ENCODE measurements at regions not wholly inside any gene's neighbourhood (a gene's known extent, or its start where the extent isn't known, plus 50 kb on each side); places are given as distances from the start of the nearest gene placed in this dataset.

- TF ChIP-seq CTCF (IDR thresholded peaks at IDR 0.05) (no peak), POLR2A (IDR thresholded peaks at IDR 0.05) (no peak)
These were observed 358.2 kb upstream of the NPVF start for GRCh38 chr7:25586513-25586912.
